ENCODE measurements at regions not wholly inside any gene's neighbourhood (a gene's known extent, or its start where the extent isn't known, plus 50 kb on each side); places are given as distances from the start of the nearest gene placed in this dataset.

GRCh38 chr1:218752126-218752525, 407.0 kb downstream of the TGFB2 start:
- TF ChIP-seq ETV6 (CRISPR knock-in tag; conservative IDR thresholded peaks at IDR 0.05), result no peak
- TF ChIP-seq, protein P1, sequence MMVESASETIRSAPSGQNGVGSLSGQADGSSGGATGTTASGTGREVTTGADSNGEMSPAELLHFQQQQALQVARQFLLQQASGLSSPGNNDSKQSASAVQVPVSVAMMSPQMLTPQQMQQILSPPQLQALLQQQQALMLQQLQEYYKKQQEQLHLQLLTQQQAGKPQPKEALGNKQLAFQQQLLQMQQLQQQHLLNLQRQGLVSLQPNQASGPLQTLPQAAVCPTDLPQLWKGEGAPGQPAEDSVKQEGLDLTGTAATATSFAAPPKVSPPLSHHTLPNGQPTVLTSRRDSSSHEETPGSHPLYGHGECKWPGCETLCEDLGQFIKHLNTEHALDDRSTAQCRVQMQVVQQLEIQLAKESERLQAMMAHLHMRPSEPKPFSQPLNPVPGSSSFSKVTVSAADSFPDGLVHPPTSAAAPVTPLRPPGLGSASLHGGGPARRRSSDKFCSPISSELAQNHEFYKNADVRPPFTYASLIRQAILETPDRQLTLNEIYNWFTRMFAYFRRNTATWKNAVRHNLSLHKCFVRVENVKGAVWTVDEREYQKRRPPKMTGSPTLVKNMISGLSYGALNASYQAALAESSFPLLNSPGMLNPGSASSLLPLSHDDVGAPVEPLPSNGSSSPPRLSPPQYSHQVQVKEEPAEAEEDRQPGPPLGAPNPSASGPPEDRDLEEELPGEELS (CRISPR knock-in tag; IDR thresholded peaks at IDR 0.05), result no peak
- no peak for TF ChIP-seq ZNF792 (CRISPR knock-in tag; IDR thresholded peaks at IDR 0.05)
- no peak for TF ChIP-seq ZSCAN12 (CRISPR knock-in tag; IDR thresholded peaks at IDR 0.05)
- TF ChIP-seq HMGA1 (CRISPR knock-in tag; conservative IDR thresholded peaks at IDR 0.05), result no peak
- TF ChIP-seq ATF7-NPFF (CRISPR knock-in tag; IDR thresholded peaks at IDR 0.05; ENCODE audit: low read depth), result no peak
- TF ChIP-seq, protein P2, sequence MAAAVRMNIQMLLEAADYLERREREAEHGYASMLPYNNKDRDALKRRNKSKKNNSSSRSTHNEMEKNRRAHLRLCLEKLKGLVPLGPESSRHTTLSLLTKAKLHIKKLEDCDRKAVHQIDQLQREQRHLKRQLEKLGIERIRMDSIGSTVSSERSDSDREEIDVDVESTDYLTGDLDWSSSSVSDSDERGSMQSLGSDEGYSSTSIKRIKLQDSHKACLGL (CRISPR knock-in tag; IDR thresholded peaks at IDR 0.05), result no peak
- TF ChIP-seq, protein P3, sequence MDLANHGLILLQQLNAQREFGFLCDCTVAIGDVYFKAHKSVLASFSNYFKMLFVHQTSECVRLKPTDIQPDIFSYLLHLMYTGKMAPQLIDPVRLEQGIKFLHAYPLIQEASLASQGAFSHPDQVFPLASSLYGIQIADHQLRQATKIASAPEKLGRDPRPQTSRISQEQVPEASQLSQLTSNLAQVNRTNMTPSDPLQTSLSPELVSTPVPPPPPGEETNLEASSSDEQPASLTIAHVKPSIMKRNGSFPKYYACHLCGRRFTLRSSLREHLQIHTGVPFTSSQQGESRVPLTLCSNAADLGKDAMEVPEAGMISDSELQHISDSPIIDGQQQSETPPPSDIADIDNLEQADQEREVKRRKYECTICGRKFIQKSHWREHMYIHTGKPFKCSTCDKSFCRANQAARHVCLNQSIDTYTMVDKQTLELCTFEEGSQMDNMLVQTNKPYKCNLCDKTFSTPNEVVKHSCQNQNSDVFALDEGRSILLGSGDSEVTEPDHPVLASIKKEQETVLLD (CRISPR knock-in tag; IDR thresholded peaks at IDR 0.05; ENCODE audit: low read depth), result no peak
- TF ChIP-seq POLR2A (IDR thresholded peaks at IDR 0.05; ENCODE audit: insufficient read depth in 1 of 2, low read depth in 2 of 2, low read length in 2 of 2), result no peak

Measured in HepG2 (cell line).